SK-N-SH (cell line): ENCODE measurements at regions not wholly inside any gene's neighbourhood (a gene's known extent, or its start where the extent isn't known, plus 50 kb on each side); places are given as distances from the start of the nearest gene placed in this dataset.

Experiments
- SMC3 ChIP-seq: IDR thresholded peaks from 2 replicates; pipeline ENCODE4 v1.6.1; 2012; ENCODE audit warnings: low read depth, low read length, improper control_type of control experiment
- TF ChIP-seq, protein P1 (sequence below): fragments of 200-600 bp; sonication (generic); IDR thresholded peaks from 2 replicates; pipeline ENCODE4 v1.6.1; 2017; ENCODE audit warnings: antibody characterized with exemption, mild to moderate bottlenecking, moderate library complexity
- TF ChIP-seq, protein P2 (sequence below): fragments of 150-350 bp; IDR thresholded peaks from 2 replicates; pipeline ENCODE4 v1.6.1; 2016; ENCODE audit warnings: mild to moderate bottlenecking, low read depth, low read length

DNA sequence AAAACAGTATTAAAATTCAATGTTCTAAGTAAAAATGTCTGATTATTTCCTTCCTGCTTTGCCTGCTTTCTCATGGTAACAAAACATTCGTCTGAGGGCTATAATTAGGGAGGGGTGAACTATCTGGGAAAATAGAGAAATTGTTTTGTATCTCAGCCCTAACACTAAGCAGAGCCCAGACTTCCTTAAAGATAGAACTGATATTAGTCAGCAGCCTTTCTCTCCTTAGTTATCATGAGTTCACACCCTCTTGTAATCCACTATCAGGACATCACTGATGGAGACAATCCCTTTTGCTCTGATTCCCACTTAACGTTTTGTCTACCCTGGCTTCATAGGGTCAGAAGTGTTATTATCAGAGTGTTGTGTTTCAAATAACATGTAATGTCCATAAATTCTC, 701.1 kb upstream of the ZEB2 start:
- TF ChIP-seq, protein P1, sequence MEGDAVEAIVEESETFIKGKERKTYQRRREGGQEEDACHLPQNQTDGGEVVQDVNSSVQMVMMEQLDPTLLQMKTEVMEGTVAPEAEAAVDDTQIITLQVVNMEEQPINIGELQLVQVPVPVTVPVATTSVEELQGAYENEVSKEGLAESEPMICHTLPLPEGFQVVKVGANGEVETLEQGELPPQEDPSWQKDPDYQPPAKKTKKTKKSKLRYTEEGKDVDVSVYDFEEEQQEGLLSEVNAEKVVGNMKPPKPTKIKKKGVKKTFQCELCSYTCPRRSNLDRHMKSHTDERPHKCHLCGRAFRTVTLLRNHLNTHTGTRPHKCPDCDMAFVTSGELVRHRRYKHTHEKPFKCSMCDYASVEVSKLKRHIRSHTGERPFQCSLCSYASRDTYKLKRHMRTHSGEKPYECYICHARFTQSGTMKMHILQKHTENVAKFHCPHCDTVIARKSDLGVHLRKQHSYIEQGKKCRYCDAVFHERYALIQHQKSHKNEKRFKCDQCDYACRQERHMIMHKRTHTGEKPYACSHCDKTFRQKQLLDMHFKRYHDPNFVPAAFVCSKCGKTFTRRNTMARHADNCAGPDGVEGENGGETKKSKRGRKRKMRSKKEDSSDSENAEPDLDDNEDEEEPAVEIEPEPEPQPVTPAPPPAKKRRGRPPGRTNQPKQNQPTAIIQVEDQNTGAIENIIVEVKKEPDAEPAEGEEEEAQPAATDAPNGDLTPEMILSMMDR: no peak
- TF ChIP-seq SMC3: no peak
- TF ChIP-seq, protein P2, sequence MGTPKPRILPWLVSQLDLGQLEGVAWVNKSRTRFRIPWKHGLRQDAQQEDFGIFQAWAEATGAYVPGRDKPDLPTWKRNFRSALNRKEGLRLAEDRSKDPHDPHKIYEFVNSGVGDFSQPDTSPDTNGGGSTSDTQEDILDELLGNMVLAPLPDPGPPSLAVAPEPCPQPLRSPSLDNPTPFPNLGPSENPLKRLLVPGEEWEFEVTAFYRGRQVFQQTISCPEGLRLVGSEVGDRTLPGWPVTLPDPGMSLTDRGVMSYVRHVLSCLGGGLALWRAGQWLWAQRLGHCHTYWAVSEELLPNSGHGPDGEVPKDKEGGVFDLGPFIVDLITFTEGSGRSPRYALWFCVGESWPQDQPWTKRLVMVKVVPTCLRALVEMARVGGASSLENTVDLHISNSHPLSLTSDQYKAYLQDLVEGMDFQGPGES: no peak
